ENCODE measurements at regions not wholly inside any gene's neighbourhood (a gene's known extent, or its start where the extent isn't known, plus 50 kb on each side); places are given as distances from the start of the nearest gene placed in this dataset.

DNA sequence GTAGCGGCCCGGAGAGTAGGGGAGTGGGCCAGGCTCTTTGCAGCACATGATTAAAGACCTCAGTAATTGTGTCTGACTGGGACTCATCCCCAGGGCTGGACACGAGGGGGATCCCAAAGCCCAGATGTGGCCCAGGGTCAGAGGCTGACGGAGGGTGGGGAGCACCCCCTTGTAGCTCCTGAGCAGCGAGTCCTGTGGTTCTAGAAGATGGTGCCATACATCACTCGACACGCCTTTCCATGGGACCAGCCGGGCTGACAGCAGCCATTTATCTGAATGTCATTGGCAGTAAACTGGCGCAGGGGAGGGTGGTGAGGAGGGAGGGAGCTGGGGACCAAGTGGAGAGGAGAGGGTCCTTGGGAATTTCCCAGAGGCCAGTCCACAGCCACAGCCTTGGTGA lies 65.1 kb upstream of the FAM222A start:
- DNase-seq = no peak

DNA sequence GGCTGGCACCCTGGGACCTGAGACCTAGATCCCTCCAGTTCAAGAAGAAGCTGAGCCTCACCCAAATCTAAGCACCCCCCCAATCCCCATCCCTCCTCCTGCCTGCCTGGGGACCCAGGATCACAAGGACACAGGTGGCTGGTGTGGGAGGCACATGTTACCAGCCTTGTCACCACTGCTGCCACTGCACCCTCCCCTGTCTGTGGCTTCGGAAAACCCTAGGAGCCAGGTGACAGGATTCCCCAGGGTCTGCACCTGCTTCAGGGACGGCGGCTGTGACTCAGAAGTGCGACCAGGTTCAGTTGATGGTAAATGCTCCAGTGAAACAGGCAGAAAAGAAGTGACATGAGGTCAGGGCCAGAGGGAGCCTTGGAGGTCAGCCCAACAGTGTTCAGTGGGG lies 62.8 kb upstream of the FAM222A start:
- no peak for DNase-seq

DNA sequence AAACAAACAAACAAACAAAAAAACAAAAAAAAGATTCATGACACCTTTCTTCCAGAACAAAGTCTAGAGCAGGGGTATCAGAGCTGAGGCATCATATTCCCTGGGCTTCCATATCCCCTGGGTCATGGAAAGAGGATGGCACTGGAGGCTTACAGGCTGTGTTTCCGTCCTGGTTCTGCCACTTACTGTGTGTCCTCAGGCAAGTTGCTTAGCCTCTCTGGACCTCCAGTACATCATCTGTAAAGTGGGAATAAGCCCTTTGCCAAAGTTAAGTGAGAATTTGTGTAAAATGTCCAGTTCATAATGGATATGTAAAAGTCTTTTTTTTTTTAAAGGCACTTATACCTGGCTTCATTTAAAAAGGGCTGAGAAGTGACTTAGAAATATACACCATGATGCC lies 62.0 kb upstream of the FAM222A start:
- DNase-seq = no peak

DNA sequence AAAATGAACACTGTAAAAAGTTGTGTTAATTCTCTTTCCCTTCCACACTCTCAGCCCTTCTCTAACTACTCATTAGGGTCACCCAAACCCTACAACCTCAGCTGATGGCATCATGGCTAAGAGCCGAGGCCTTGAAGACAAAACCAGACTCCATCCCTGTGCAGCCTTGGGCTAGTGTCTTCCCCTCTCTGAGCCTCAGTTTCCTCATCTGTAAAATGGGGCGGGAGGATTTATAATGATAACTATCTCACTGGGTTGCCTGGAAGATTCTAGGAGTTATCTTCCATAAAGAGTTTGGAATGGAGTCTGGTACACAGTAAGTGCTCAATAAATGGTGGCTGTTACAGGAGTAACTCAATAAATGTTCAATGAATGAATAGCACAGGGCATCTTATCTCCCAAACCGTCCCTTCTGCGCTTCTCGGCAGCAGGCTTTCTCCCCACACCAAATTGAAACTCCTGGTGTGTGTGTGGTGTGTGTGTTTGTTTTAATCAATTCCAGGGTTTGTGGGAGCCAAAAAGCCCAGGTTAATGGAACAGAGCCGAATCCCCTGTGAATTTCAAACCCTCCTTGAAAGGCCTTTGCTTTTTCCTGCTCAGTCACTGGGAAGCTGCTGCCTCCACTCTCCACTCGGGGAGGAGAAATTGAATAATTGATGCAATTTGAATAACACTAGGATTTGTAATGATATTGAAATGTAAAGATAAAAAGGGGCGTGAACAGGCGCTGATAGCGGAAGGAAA lies 61.2 kb upstream of the FAM222A start:
- no peak for DNase-seq

DNA sequence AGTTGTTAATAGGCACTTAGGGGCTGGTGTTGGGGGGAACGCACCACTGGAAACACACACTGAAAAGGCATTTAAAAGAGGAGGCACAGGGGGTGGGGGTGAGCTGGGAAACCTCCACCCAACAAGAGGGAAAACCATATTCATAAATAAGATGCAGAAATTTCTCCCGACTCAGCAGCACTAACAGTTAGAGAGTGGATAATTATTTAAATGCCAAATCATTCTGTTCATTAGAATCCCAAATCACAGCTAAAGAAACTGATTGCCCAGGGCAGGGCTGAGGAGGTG lies 60.7 kb upstream of the FAM222A start:
- DNase-seq = no peak

DNA sequence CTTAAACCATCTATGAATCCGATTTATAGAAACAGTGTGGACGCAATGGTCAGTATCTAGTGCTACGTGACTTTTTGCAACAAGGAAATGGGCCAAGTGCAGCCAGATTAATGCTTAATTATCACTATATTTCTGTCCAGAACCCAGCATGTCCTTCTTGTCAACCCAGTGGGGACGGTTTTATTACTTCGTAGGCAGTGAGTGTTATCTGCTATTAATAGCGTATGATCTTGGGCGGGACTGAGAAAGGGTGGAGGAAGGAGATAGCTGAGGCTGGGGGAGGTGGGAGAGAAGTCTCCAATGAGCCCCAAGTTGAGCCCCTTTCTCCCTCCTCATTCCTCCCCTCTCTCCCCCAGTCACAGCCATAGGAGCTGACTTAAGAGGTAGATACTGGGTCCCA lies 59.7 kb upstream of the FAM222A start:
- no peak for DNase-seq

DNA sequence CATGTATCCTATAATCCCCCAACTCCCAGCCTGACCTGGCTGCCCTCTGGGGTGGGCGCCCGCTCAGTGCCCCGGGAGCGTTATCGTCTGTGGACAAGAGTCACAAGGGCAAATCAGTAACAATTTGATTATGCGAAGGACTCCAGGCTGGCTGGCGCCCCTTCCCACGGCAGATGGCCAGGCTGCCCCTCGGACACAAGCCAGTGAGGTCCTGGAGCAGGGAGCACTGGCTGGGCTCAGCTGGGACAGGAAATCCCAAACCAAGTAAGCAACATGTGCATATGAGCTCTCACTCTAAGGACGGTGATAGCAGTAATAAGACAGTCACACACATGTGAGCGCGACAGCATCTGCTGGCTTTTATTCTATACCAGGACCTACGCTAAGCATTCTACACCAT lies 59.3 kb upstream of the FAM222A start:
- DNase-seq = no peak

DNA sequence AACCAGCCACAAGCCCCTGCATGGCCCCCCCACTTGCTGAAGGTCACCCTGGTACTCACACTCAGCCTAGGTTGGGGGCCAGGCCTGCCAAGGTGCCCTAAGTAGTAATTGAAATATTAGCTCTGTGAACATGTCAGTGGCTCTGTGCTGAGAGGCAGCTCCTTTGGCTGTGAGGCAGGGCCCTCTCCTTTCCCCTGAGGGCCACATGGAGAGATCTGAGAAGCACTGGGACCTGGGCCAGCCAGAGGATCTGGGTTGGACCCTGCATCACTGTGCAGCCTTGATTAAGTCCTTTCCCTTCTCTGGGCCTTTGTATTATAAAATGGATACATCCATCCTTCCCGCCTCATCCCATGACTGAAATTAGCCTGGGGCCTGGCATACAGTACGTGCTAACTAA lies 58.0 kb upstream of the FAM222A start:
- DNase-seq = no peak

DNA sequence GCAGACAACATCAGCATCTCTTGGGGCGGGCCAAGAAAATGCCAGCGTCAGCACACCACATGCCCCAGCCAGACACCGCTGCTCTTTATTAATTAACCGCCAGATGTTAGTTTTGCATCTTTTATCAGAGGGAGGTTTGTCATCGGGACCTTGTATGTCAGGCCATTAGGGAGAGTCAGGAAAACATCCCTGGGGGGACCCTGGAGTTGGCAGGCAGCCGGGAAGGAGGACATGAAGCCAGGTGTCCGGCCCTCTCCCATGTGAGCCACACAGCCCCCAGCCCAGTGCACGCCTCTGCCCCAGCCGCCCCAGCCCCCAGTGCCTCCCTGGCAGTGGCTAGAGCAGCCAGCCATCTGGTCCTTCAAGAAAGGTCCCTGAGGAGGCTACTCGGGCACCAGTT lies 56.9 kb upstream of the FAM222A start:
- peak; percentile 39 for DNase-seq

DNA sequence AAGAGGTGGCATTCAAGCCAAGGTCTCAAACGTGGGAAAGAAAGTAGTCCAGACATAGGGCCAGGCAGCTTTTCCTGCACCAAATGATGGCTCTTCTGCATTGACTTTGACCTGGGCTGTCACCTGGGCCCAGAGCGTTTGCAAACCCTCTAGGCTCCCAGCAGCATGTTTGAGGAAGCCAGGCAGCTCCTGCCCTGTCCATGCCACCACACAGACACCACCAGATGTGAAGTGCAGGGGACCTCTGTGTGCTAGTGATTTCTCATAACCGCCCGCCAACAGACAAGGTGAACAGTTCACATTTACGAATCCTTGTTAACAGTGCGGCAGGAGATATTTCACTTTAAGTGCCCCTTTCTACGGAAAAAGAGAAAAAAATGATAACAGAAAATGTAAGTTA lies 49.8 kb upstream of the FAM222A start:
- DNase-seq = no peak
